Kidney (tissue), 13 donors: ENCODE measurements at regions not wholly inside any gene's neighbourhood (a gene's known extent, or its start where the extent isn't known, plus 50 kb on each side); places are given as distances from the start of the nearest gene placed in this dataset.

Experiments used
- DNase-seq, 5 donors: peaks; one replicate each; pipeline ENCODE4 v3.0.0-alpha.2; 2013 to 2020
- FAIRE-seq: peaks from 2 replicates; lab custom pipeline; 2012; peaks lifted over from hg19 to GRCh38; lab: Jason Lieb, UNC
- H3K27ac ChIP-seq, 2 donors: one replicate each; pipeline ENCODE4 v1.7.0; 2013; ENCODE audit warnings: low read depth in 2 of 2, low read length in 2 of 2, inconsistent platforms in 1 of 2
- H3K27me3 ChIP-seq: one replicate; pipeline ENCODE4 v1.7.1; 2013; ENCODE audit warnings: low read length, inconsistent platforms; ENCODE audit not compliant: control insufficient read depth, insufficient read depth
- H3K36me3 ChIP-seq, 3 donors: one replicate each; pipeline versions ENCODE4 v1.7.0 to v1.7.1; 2013; ENCODE audit warnings: low read length in 3 of 3, control low read depth in 1 of 3, inconsistent platforms in 1 of 3; ENCODE audit not compliant: insufficient read depth in 3 of 3, control insufficient read depth in 2 of 3
- H3K4me1 ChIP-seq, 3 donors: one replicate each; pipeline versions ENCODE4 v1.7.0 to v1.7.1; 2013; ENCODE audit warnings: low read length in 3 of 3, inconsistent platforms in 1 of 3, low read depth in 1 of 3; ENCODE audit not compliant: control insufficient read depth in 2 of 3, insufficient read depth in 2 of 3
- H3K4me3 ChIP-seq, 3 donors: one replicate each; pipeline versions ENCODE4 v1.7.0 to v1.8.1; 2013; ENCODE audit warnings: low read length in 3 of 3, control low read depth in 1 of 3, inconsistent platforms in 1 of 3
- H3K9ac ChIP-seq, 3 donors: one replicate each; pipeline versions ENCODE4 v1.7.0 to v1.7.1; 2013; ENCODE audit warnings: low read length in 3 of 3, control low read depth in 1 of 3, inconsistent platforms in 1 of 3
- H3K9me3 ChIP-seq, 3 donors: one replicate each; pipeline versions ENCODE4 v1.7.0 to v1.7.1; 2013; ENCODE audit warnings: low read length in 3 of 3, control low read depth in 1 of 3, inconsistent platforms in 1 of 3; ENCODE audit not compliant: control insufficient read depth in 2 of 3, insufficient read depth in 1 of 3
- intact Hi-C: fragments of 100-400 bp; cut with DNase I; formaldehyde crosslinking; loops from one replicate; pipeline ENCODE4 v1.11.1; 2022
- TF ChIP-seq, protein P1 (sequence below): IDR thresholded peaks from 3 replicates; pipeline ENCODE4 v1.5.1; 2012; ENCODE audit warnings: mild to moderate bottlenecking, moderate library complexity, borderline replicate concordance; ENCODE audit not compliant: insufficient read depth; ENCODE audit errors: extremely low read depth
- donor health status: control.
- donor health status: control.
- donor health status: control.
- donor health status: control.
- donor health status: control.
- donor health status: DM: yes; HTN: yes; CAD: no.
- donor health status: Normal renal cell carcinoma (clear cell type).

DNA sequence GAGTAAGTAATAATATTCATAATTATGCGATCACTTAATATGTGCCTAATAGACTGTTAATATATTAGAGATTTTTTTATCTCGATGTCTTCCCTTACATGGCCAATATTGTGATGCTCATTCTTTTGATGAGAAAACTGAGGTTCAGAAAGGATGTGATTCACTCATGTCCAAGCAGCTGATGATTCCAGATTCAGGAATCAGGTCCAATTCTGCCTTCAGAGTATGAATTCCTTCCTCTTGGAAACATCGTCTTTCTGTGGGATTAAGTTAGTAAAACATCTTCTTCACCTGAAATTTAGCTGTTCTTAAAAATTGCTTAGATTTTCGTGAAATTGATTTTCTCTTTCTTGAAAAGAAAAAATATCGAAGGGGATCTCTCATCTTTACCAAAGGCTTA is 242.5 kb upstream of the RFX3 start:
- TF ChIP-seq, protein P1, sequence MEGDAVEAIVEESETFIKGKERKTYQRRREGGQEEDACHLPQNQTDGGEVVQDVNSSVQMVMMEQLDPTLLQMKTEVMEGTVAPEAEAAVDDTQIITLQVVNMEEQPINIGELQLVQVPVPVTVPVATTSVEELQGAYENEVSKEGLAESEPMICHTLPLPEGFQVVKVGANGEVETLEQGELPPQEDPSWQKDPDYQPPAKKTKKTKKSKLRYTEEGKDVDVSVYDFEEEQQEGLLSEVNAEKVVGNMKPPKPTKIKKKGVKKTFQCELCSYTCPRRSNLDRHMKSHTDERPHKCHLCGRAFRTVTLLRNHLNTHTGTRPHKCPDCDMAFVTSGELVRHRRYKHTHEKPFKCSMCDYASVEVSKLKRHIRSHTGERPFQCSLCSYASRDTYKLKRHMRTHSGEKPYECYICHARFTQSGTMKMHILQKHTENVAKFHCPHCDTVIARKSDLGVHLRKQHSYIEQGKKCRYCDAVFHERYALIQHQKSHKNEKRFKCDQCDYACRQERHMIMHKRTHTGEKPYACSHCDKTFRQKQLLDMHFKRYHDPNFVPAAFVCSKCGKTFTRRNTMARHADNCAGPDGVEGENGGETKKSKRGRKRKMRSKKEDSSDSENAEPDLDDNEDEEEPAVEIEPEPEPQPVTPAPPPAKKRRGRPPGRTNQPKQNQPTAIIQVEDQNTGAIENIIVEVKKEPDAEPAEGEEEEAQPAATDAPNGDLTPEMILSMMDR, result no peak
- no peaks in the 10 kb centered on the region for H3K27me3 ChIP-seq
- H3K9me3 ChIP-seq, result no peaks in the 10 kb centered on the region
- no peaks in the 10 kb centered on the region for H3K36me3 ChIP-seq
- H3K4me1 ChIP-seq, result peaks cover 0 to 11% (median 3%) of the 10 kb centered on the region in 3 donors
- H3K9ac ChIP-seq, result no peak overlapping the region
- H3K27ac ChIP-seq, result no peak overlapping the region
- DNase-seq, result no peak
- no peak overlapping the region for H3K4me3 ChIP-seq
- FAIRE-seq, result no peak
- intact Hi-C loops, result no loop called here

DNA sequence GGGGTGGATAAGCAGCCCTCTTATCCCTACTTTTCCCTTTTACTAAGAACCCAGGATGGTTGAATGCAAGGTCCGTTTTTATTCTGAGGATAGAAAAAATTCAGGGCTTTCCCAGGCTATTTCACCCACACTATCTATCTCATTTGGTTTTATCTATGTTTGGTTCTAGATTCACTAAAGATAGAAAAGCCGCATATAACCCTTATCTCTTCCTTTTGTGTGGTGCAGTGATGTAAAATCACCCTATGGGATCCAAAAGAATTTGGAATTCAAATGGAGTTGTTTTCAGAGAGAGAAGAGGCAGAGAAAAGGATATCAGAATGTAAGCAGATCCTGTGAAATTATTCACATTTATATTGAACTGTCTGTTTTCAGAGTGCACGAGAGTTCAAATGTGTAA is 236.3 kb upstream of the RFX3 start:
- no peak for FAIRE-seq
- Histone ChIP-seq H3K4me3 (no peak overlapping the region), H3K9ac (no peak overlapping the region), H3K9me3 (no peaks in the 10 kb centered on the region), H3K4me1 (no peaks in the 10 kb centered on the region), H3K27me3 (no peaks in the 10 kb centered on the region), H3K27ac (no peak overlapping the region), H3K36me3 (no peaks in the 10 kb centered on the region)
- no peak for DNase-seq
- TF ChIP-seq, protein P1, result no peak
- intact Hi-C loops, result no loop called here

DNA sequence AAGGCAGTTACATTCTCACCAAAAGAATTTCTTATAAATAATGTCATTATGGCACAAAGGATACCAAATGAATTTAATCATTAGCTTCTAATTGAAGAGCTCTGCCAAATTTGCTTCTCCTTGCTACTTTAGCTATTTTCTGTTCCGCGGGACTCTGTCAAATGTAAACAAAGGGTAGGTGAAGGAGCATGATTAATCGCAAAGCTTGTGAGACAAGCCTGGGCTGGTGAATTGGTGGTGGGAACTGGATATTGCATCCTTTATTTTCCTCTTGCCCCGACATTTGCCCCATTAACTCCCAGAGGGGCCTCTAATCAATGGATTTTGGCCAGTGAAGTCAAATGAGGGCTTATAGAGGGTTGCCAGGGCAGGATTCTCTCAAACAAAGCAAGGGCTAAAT is 234.2 kb upstream of the RFX3 start:
- Histone ChIP-seq H3K4me3 (peak overlapping the region in 1 of 3 donors; percentile 12), H3K4me1 (no peaks in the 10 kb centered on the region), H3K9ac (no peak overlapping the region), H3K9me3 (no peaks in the 10 kb centered on the region), H3K27ac (no peak overlapping the region), H3K36me3 (no peaks in the 10 kb centered on the region), H3K27me3 (no peaks in the 10 kb centered on the region)
- intact Hi-C loops, result no loop called here
- TF ChIP-seq, protein P1, result no peak
- FAIRE-seq, result peak; percentile 50
- peak in 3 of 5 donors; percentile 21 to 62 (median 46) for DNase-seq
